ENCODE measurements at regions not wholly inside any gene's neighbourhood (a gene's known extent, or its start where the extent isn't known, plus 50 kb on each side); places are given as distances from the start of the nearest gene placed in this dataset.

DNA sequence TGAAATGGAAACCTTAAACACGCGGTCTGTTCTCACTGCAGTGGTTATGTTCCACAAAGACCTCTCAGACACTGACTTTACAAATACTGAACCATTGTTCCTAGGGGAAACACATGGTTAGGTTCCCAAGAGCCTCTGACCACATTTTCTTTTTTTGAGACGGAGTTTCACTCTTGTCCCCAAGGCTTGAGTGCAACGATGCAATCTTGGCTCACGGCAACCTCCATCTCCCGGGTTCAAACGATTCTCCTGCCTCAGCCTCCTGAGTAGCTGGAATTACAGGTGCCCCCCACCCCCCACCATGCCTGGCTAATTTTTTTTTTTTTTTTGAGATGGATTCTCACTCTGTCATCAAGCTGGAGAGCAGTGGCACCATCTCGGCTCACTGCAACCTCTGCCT is 179.7 kb downstream of the RBFOX3 start:
- TF ChIP-seq CREB1 (IDR thresholded peaks at IDR 0.05; ENCODE audit: low read depth), result no peak
- no peak for TF ChIP-seq REST (IDR thresholded peaks at IDR 0.05; ENCODE audit: low read depth)
- TF ChIP-seq NFIC (IDR thresholded peaks at IDR 0.05), result no peak
- TF ChIP-seq FOXM1 (IDR thresholded peaks at IDR 0.05; ENCODE audit: borderline replicate concordance, low read depth), result no peak
- no peak for TF ChIP-seq ZBTB7A (IDR thresholded peaks at IDR 0.05; ENCODE audit: low read depth)
- TF ChIP-seq EP300 (IDR thresholded peaks at IDR 0.05; ENCODE audit: borderline replicate concordance), result no peak
- TF ChIP-seq YY1 (IDR thresholded peaks at IDR 0.05; ENCODE audit: low read depth), result no peak
- TF ChIP-seq TEAD4 (IDR thresholded peaks at IDR 0.05), result no peak
- no peak for TF ChIP-seq TCF12 (IDR thresholded peaks at IDR 0.05; ENCODE audit: low read depth)
- no peak for TF ChIP-seq RAD21 (IDR thresholded peaks at IDR 0.05; ENCODE audit: low read depth)
- TF ChIP-seq MAX (IDR thresholded peaks at IDR 0.05), result no peak
- TF ChIP-seq CEBPB (IDR thresholded peaks at IDR 0.05), result no peak
- no peak for TF ChIP-seq USF1 (IDR thresholded peaks at IDR 0.05)
- no peak for TF ChIP-seq TAF1 (IDR thresholded peaks at IDR 0.05; ENCODE audit: low read depth)
- no peak for TF ChIP-seq EGR1 (IDR thresholded peaks at IDR 0.05)

DNA sequence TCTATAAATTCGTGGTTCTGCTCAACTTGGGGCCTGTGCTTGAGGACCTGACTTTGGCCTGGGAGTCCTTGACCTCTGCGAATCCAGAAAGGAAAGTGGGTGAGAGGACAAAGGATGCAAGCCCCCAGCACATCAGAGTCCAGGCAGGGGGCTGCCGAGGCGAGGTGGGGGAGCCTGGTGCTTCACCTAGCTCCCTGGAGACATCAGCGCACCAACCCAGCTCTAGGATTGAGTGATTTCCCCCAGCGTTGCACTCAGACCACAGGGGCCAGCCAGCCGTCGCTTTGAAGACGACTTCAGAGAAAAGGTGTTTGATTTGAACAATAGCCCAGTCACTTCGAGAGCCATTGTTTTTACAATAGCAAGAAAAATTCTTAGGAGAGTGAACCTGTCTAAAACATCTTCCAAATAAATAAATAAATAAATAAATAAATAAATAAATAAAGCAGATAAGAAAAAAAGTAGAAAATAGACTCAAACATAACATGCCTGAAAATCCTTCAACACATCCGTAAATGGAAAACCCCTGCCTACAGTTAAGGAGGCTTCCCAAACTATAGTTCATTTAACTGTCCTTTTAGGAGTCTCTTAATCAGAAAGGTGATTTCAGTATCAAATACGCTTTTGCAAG is 180.9 kb downstream of the RBFOX3 start:
- TF ChIP-seq TCF12 (IDR thresholded peaks at IDR 0.05; ENCODE audit: low read depth), result no peak
- TF ChIP-seq CREB1 (IDR thresholded peaks at IDR 0.05; ENCODE audit: low read depth), result no peak
- no peak for TF ChIP-seq YY1 (IDR thresholded peaks at IDR 0.05; ENCODE audit: low read depth)
- TF ChIP-seq MAX (IDR thresholded peaks at IDR 0.05), result no peak
- no peak for TF ChIP-seq USF1 (IDR thresholded peaks at IDR 0.05)
- no peak for TF ChIP-seq CEBPB (IDR thresholded peaks at IDR 0.05)
- TF ChIP-seq ZBTB7A (IDR thresholded peaks at IDR 0.05; ENCODE audit: low read depth), result no peak
- TF ChIP-seq TAF1 (IDR thresholded peaks at IDR 0.05; ENCODE audit: low read depth), result no peak
- TF ChIP-seq RAD21 (IDR thresholded peaks at IDR 0.05; ENCODE audit: low read depth), result no peak
- no peak for TF ChIP-seq FOXM1 (IDR thresholded peaks at IDR 0.05; ENCODE audit: borderline replicate concordance, low read depth)
- no peak for TF ChIP-seq REST (IDR thresholded peaks at IDR 0.05; ENCODE audit: low read depth)
- TF ChIP-seq NFIC (IDR thresholded peaks at IDR 0.05), result no peak
- TF ChIP-seq EP300 (IDR thresholded peaks at IDR 0.05; ENCODE audit: borderline replicate concordance), result no peak
- TF ChIP-seq EGR1 (IDR thresholded peaks at IDR 0.05), result no peak
- no peak for TF ChIP-seq TEAD4 (IDR thresholded peaks at IDR 0.05)

DNA sequence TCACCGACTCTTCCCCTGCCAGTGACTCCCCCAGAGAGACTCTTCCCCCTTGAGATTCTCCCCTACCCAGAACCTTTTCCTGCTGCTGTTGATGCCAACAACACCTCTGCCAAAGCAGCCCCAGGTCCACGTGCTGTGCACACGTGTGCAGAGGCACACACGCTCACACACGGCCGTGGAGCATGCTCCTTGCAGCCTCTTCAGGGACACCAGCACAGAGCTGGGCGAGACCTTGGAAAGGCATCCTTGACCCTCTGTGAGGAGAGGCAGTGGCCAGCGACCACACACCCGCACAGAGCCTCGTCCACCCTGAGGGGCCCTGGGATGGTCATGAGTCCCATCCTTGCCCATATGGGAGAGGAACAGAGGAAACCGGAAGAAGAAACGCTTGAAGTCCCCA is 181.9 kb downstream of the RBFOX3 start:
- no peak for TF ChIP-seq CREB1 (IDR thresholded peaks at IDR 0.05; ENCODE audit: low read depth)
- no peak for TF ChIP-seq CEBPB (IDR thresholded peaks at IDR 0.05)

DNA sequence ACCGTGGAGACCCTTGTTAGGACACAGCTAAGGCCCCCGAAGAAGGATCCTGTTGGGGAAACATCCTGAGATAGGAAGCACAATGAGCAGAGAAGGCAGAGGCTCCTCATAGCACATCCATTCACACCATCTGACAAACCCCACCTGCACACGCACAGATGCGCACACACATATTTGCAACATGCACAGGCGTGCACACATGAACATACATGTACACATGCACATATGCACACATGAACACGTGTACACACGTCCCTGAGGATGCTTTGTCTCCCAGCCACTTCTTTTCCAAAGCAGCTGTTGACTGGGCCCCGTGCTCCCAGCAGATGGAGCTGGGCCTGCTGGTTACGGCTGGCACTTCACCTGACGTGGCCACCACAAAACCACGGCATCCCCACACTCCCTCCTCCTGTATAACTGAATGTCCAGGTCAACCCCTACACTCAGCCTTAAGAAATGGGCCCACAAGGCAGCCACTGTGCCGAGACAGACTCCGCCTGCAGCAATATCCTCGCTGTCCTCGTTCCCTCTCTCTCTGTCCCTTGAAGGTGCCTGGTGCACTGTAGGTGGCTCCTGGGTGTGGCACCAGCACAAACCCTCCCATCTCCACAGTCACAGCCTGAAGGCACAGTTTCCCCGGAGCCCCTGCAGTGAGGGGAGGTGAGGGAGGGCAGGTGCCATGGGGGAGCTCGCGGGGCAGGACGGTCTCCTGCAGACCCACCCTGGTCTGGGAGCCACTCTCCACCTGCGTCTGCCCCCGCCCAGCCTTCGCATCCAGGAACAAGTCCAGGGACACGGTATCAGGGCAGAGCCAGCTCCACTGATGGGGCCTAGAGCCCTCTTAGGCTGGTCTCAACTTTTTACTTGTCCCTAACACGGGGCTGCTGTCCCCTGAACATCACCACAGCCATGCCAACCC is 183.0 kb downstream of the RBFOX3 start:
- TF ChIP-seq USF1 (IDR thresholded peaks at IDR 0.05) (no peak), CREB1 (IDR thresholded peaks at IDR 0.05; ENCODE audit: low read depth) (no peak), EGR1 (IDR thresholded peaks at IDR 0.05) (no peak), EP300 (IDR thresholded peaks at IDR 0.05; ENCODE audit: borderline replicate concordance) (no peak), MAX (IDR thresholded peaks at IDR 0.05) (no peak), TCF12 (IDR thresholded peaks at IDR 0.05; ENCODE audit: low read depth) (no peak), FOXM1 (IDR thresholded peaks at IDR 0.05; ENCODE audit: borderline replicate concordance, low read depth) (no peak)

DNA sequence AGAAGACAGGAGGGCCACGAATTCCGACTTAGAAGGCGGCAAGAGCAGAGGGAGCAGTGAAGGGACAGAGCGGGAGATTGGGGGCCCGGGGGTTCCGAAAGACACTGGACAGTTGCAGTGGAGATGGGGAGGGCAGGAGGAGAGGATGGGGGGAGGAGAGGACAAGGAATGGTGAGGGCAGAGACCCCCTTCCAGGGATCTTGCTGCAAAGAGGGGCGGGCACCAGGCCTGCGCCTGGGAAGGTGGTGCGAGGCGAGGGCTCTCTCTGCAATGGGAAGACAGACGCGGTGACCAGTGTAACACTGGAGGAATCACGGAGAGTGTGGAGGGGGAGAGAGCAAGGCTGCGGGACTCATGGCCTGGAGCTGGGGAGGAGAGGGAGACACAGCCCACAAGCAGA is 185.2 kb downstream of the RBFOX3 start:
- no peak for TF ChIP-seq FOXM1 (IDR thresholded peaks at IDR 0.05; ENCODE audit: borderline replicate concordance, low read depth)
- TF ChIP-seq NFIC (IDR thresholded peaks at IDR 0.05), result no peak
- no peak for TF ChIP-seq CEBPB (IDR thresholded peaks at IDR 0.05)
- TF ChIP-seq ZBTB7A (IDR thresholded peaks at IDR 0.05; ENCODE audit: low read depth), result no peak
- TF ChIP-seq TCF12 (IDR thresholded peaks at IDR 0.05; ENCODE audit: low read depth), result no peak
- no peak for TF ChIP-seq REST (IDR thresholded peaks at IDR 0.05; ENCODE audit: low read depth)
- no peak for TF ChIP-seq TEAD4 (IDR thresholded peaks at IDR 0.05)
- no peak for TF ChIP-seq EP300 (IDR thresholded peaks at IDR 0.05; ENCODE audit: borderline replicate concordance)
- TF ChIP-seq MAX (IDR thresholded peaks at IDR 0.05), result no peak
- no peak for TF ChIP-seq TAF1 (IDR thresholded peaks at IDR 0.05; ENCODE audit: low read depth)
- no peak for TF ChIP-seq RAD21 (IDR thresholded peaks at IDR 0.05; ENCODE audit: low read depth)
- TF ChIP-seq CREB1 (IDR thresholded peaks at IDR 0.05; ENCODE audit: low read depth), result no peak
